ENCODE measurements at regions not wholly inside any gene's neighbourhood (a gene's known extent, or its start where the extent isn't known, plus 50 kb on each side); places are given as distances from the start of the nearest gene placed in this dataset.

GRCh38 chr3:148459931-148460513, 237.7 kb upstream of the AGTR1 start:
- peak; percentile 50 to 84 (median 58) for TF ChIP-seq CTCF (IDR thresholded peaks at IDR 0.05)
- TF ChIP-seq POLR2A (IDR thresholded peaks at IDR 0.05) = no peak
